ENCODE measurements at regions not wholly inside any gene's neighbourhood (a gene's known extent, or its start where the extent isn't known, plus 50 kb on each side); places are given as distances from the start of the nearest gene placed in this dataset.

DNA sequence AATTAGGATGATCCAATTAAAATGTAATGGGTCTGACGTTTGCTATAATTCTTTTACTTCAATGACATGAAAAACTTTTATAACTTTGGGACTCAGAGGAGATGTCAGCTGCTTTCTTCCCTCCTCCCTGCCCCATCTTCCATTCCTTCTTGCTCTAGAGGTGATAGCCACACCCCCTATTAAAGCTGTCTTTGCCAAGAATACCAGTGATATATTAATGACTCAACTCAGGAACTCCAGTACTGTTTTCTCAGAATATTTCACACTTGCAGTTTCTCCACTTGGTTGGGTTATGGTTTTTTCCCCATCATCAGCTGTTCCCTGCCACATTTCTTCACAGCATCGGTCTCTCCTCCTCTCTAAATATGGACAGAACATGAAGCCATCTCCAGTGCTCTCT, 184.0 kb downstream of the KCNE4 start:
- Histone ChIP-seq H3K9me3 (no peaks in the 10 kb centered on the region), H3K27ac (no peak overlapping the region), H3K4me3 (no peak overlapping the region), H3K4me1 (replicated peaks) (no peaks in the 10 kb centered on the region), H3K36me3 (no peaks in the 10 kb centered on the region), H3K27me3 (replicated peaks; ENCODE audit: insufficient read depth) (no peaks in the 10 kb centered on the region)
- no peak for TF ChIP-seq POLR2AphosphoS5 (IDR thresholded peaks at IDR 0.05)
- no peak for TF ChIP-seq POLR2A (IDR thresholded peaks at IDR 0.05)
- TF ChIP-seq, protein P1, sequence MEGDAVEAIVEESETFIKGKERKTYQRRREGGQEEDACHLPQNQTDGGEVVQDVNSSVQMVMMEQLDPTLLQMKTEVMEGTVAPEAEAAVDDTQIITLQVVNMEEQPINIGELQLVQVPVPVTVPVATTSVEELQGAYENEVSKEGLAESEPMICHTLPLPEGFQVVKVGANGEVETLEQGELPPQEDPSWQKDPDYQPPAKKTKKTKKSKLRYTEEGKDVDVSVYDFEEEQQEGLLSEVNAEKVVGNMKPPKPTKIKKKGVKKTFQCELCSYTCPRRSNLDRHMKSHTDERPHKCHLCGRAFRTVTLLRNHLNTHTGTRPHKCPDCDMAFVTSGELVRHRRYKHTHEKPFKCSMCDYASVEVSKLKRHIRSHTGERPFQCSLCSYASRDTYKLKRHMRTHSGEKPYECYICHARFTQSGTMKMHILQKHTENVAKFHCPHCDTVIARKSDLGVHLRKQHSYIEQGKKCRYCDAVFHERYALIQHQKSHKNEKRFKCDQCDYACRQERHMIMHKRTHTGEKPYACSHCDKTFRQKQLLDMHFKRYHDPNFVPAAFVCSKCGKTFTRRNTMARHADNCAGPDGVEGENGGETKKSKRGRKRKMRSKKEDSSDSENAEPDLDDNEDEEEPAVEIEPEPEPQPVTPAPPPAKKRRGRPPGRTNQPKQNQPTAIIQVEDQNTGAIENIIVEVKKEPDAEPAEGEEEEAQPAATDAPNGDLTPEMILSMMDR (IDR thresholded peaks at IDR 0.05): no peak
- WGBS: 47% methylated on average over 2 of the region's 2 CpGs
- intact Hi-C loops (cut with DNase I): no loop called here
- no peak for DNase-seq (ENCODE audit: low spot score)

DNA sequence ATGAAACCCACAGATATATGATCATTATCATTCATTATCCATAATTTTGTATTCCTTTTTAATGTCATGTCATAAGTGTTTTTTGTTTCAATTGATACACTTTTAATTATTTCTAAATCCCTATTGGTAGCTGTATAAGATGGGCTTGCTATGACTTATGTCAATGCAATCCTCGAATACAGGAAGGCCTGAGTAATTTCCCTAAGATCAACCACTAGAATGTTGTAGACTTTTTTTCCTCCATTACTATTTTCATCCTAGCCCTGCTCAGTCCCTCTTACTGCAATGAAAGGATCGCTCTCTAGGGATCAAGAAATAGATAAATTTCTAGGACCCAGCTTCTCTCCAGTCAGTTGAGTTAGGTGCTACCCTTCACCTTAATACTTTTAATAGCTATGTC, 186.3 kb downstream of the KCNE4 start:
- H3K4me1 ChIP-seq (replicated peaks): no peaks in the 10 kb centered on the region
- DNase-seq (ENCODE audit: low spot score): no peak
- H3K27me3 ChIP-seq (replicated peaks; ENCODE audit: insufficient read depth): no peaks in the 10 kb centered on the region
- no peak overlapping the region for H3K4me3 ChIP-seq
- 94% methylated on average over 2 of the region's 2 CpGs for WGBS
- intact Hi-C loops (cut with DNase I): no loop called here
- H3K9me3 ChIP-seq: no peaks in the 10 kb centered on the region
- no peak overlapping the region for H3K27ac ChIP-seq
- H3K36me3 ChIP-seq: no peaks in the 10 kb centered on the region
- TF ChIP-seq, protein P1 (IDR thresholded peaks at IDR 0.05): no peak
- no peak for TF ChIP-seq POLR2AphosphoS5 (IDR thresholded peaks at IDR 0.05)
- TF ChIP-seq POLR2A (IDR thresholded peaks at IDR 0.05): no peak

DNA sequence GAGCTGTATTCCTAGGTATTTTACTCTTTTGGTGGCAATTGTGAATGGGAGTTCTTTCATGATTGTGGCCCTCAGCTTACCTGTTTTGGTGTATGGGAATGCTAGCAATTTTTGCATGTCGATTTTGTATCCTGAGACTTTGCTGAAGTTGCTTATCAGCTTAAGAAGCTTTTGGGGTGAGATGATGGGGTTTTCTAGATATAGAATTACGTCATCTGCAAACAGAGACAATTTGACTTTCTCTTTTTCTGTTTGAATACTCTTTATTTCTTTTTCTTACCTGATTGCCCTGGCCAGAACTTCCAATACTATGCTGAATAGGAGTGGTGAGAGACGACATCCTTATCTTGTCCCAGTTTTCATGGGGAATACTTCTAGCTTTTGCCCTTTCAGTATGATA, 191.2 kb downstream of the KCNE4 start:
- TF ChIP-seq, protein P1 (IDR thresholded peaks at IDR 0.05): no peak
- TF ChIP-seq POLR2A (IDR thresholded peaks at IDR 0.05): no peak
- no peaks in the 10 kb centered on the region for H3K4me1 ChIP-seq (replicated peaks)
- WGBS: 91% methylated on average over 3 of the region's 3 CpGs
- intact Hi-C loops (cut with DNase I): no loop called here
- no peak overlapping the region for H3K4me3 ChIP-seq
- H3K9me3 ChIP-seq: no peaks in the 10 kb centered on the region
- H3K27me3 ChIP-seq (replicated peaks; ENCODE audit: insufficient read depth): no peaks in the 10 kb centered on the region
- H3K27ac ChIP-seq: no peak overlapping the region
- no peaks in the 10 kb centered on the region for H3K36me3 ChIP-seq
- DNase-seq (ENCODE audit: low spot score): no peak

DNA sequence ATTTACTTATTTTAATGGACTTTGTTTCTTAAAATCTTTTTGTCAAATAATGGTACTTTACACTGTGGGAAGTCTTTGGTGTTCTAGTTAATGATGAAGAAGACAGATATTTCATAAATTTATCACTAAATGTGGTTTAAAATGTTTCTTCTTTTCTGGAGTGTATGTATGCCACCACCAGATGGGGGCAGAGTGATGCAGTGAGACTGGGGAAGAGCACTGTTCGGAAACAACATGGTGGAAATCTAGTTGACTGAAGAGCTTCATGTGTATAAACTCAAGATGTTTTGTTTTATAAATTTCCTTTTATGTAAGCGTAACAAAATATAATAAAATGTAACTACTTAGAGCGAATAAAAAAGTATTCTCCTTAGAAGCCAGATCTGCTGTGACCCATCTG, 195.1 kb downstream of the KCNE4 start:
- TF ChIP-seq POLR2A (IDR thresholded peaks at IDR 0.05) (no peak), POLR2AphosphoS5 (IDR thresholded peaks at IDR 0.05) (no peak)
- TF ChIP-seq, protein P1 (IDR thresholded peaks at IDR 0.05): no peak
- H3K4me3 ChIP-seq: no peak overlapping the region
- no peak overlapping the region for H3K27ac ChIP-seq
- 97% methylated on average over 3 of the region's 3 CpGs for WGBS
- intact Hi-C loops (cut with DNase I): no loop called here
- no peaks in the 10 kb centered on the region for H3K27me3 ChIP-seq (replicated peaks; ENCODE audit: insufficient read depth)
- H3K4me1 ChIP-seq (replicated peaks): no peaks in the 10 kb centered on the region
- H3K9me3 ChIP-seq: no peaks in the 10 kb centered on the region
- DNase-seq (ENCODE audit: low spot score): no peak
- no peaks in the 10 kb centered on the region for H3K36me3 ChIP-seq

DNA sequence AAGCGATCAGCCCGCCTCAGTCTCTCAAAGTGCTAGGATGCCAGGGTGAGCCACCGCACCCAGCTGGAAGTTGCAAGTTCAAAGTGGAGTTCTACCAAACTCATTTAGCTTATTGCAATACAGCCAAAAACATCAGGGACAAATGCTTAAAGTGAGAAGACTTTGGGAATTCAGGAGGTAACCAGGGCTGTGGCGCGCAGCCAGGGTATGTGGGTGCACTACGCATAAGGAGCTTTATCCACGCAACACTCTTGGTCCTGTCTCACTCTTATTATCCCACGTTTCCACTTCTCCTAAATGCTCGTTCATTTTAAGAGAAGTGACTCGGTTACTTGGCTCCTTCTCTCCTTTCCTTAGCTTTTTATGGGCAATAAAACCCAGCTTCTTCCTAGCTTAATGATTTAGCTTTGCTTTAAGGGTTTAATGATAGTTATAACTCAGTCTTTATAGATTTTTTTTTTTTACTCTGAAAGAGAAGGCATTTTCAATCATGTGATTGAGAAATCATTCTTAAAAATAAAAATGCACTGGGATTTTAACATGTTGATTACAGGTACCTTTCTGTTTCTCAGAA, 199.8 kb downstream of the KCNE4 start:
- Histone ChIP-seq H3K4me1 (replicated peaks) (no peaks in the 10 kb centered on the region), H3K9me3 (no peaks in the 10 kb centered on the region), H3K36me3 (no peaks in the 10 kb centered on the region), H3K27me3 (replicated peaks; ENCODE audit: insufficient read depth) (no peaks in the 10 kb centered on the region), H3K4me3 (no peak overlapping the region), H3K27ac (no peak overlapping the region)
- no peak for TF ChIP-seq POLR2A (IDR thresholded peaks at IDR 0.05)
- TF ChIP-seq, protein P1 (IDR thresholded peaks at IDR 0.05): no peak
- no peak for TF ChIP-seq POLR2AphosphoS5 (IDR thresholded peaks at IDR 0.05)
- DNase-seq (ENCODE audit: low spot score): no peak
- 58% methylated on average over 10 of the region's 10 CpGs for WGBS
- intact Hi-C loops (cut with DNase I): no loop called here
